ENCODE measurements at regions not wholly inside any gene's neighbourhood (a gene's known extent, or its start where the extent isn't known, plus 50 kb on each side); places are given as distances from the start of the nearest gene placed in this dataset.

- H3K9me3 ChIP-seq (replicated peaks; ENCODE audit: insufficient read depth, low read length) = no peaks in the 10 kb centered on the region
- H3K4me3 ChIP-seq (ENCODE audit: low read length) = no peak overlapping the region
- no peaks in the 10 kb centered on the region for H3K9me2 ChIP-seq (replicated peaks; ENCODE audit: insufficient read depth, low read length)
- H3K36me3 ChIP-seq (replicated peaks; ENCODE audit: insufficient read depth, low read length) = no peaks in the 10 kb centered on the region
- H3K9ac ChIP-seq (ENCODE audit: low read length) = no peak overlapping the region
- peak; percentile 16 for DNase-seq
- H3K79me2 ChIP-seq (ENCODE audit: low read length) = no peaks in the 10 kb centered on the region
- no peaks in the 10 kb centered on the region for H3F3A ChIP-seq (ENCODE audit: insufficient read depth, low read length)
- H2AFZ ChIP-seq (ENCODE audit: low read length) = no peak overlapping the region
- H3K27me3 ChIP-seq (replicated peaks; ENCODE audit: insufficient read depth, low read length) = no peaks in the 10 kb centered on the region
- no peak overlapping the region for H3K4me2 ChIP-seq (ENCODE audit: low read depth, low read length)
- H4K20me1 ChIP-seq (ENCODE audit: insufficient read depth, low read length) = no peaks in the 10 kb centered on the region
- no peak for TF ChIP-seq EZH2 (optimal IDR thresholded peaks at IDR 0.05; ENCODE audit: low read depth, low read length)
- no peaks in the 10 kb centered on the region for H3K4me1 ChIP-seq (ENCODE audit: low read length)
- H3K27ac ChIP-seq (ENCODE audit: low read length) = no peak overlapping the region
These were observed 1655.5 kb upstream of the AGA start for GRCh38 chr4:179097741-179098140.

- Histone ChIP-seq H3K4me1 (ENCODE audit: low read length) (no peaks in the 10 kb centered on the region), H2AFZ (ENCODE audit: low read length) (no peak overlapping the region), H3K27ac (ENCODE audit: low read length) (no peak overlapping the region), H3F3A (ENCODE audit: insufficient read depth, low read length) (no peaks in the 10 kb centered on the region), H3K9me3 (replicated peaks; ENCODE audit: insufficient read depth, low read length) (no peaks in the 10 kb centered on the region), H3K4me2 (ENCODE audit: low read depth, low read length) (no peak overlapping the region), H3K27me3 (replicated peaks; ENCODE audit: insufficient read depth, low read length) (no peaks in the 10 kb centered on the region), H3K36me3 (replicated peaks; ENCODE audit: insufficient read depth, low read length) (no peaks in the 10 kb centered on the region), H3K4me3 (ENCODE audit: low read length) (no peak overlapping the region), H3K9ac (ENCODE audit: low read length) (no peak overlapping the region), H4K20me1 (ENCODE audit: insufficient read depth, low read length) (no peaks in the 10 kb centered on the region), H3K9me2 (replicated peaks; ENCODE audit: insufficient read depth, low read length) (no peaks in the 10 kb centered on the region), H3K79me2 (ENCODE audit: low read length) (no peaks in the 10 kb centered on the region)
- TF ChIP-seq EZH2phosphoT487 (IDR thresholded peaks at IDR 0.05; ENCODE audit: low read length) (no peak), EZH2 (optimal IDR thresholded peaks at IDR 0.05; ENCODE audit: low read depth, low read length) (no peak), CTCF (IDR thresholded peaks at IDR 0.05; ENCODE audit: low read length) (no peak)
- no peak for DNase-seq
These were observed 1668.1 kb upstream of the AGA start for GRCh38 chr4:179110356-179110755.

GRCh38 chr4:179110816-179111215 lies 1668.6 kb upstream of the AGA start:
- no peak overlapping the region for H3K9ac ChIP-seq (ENCODE audit: low read length)
- TF ChIP-seq CTCF (IDR thresholded peaks at IDR 0.05; ENCODE audit: low read length) (no peak), EZH2 (optimal IDR thresholded peaks at IDR 0.05; ENCODE audit: low read depth, low read length) (no peak), EZH2phosphoT487 (IDR thresholded peaks at IDR 0.05; ENCODE audit: low read length) (no peak)
- H3K4me2 ChIP-seq (ENCODE audit: low read depth, low read length) = no peak overlapping the region
- no peaks in the 10 kb centered on the region for H4K20me1 ChIP-seq (ENCODE audit: insufficient read depth, low read length)
- no peak for DNase-seq
- H3K9me2 ChIP-seq (replicated peaks; ENCODE audit: insufficient read depth, low read length) = no peaks in the 10 kb centered on the region
- no peak overlapping the region for H3K4me3 ChIP-seq (ENCODE audit: low read length)
- no peaks in the 10 kb centered on the region for H3K4me1 ChIP-seq (ENCODE audit: low read length)
- no peaks in the 10 kb centered on the region for H3F3A ChIP-seq (ENCODE audit: insufficient read depth, low read length)
- H3K9me3 ChIP-seq (replicated peaks; ENCODE audit: insufficient read depth, low read length) = no peaks in the 10 kb centered on the region
- H2AFZ ChIP-seq (ENCODE audit: low read length) = no peak overlapping the region
- H3K27ac ChIP-seq (ENCODE audit: low read length) = no peak overlapping the region
- no peaks in the 10 kb centered on the region for H3K36me3 ChIP-seq (replicated peaks; ENCODE audit: insufficient read depth, low read length)
- H3K27me3 ChIP-seq (replicated peaks; ENCODE audit: insufficient read depth, low read length) = no peaks in the 10 kb centered on the region
- no peaks in the 10 kb centered on the region for H3K79me2 ChIP-seq (ENCODE audit: low read length)

- DNase-seq = no peak
- H3F3A ChIP-seq (ENCODE audit: insufficient read depth, low read length) = no peaks in the 10 kb centered on the region
- no peak overlapping the region for H3K9ac ChIP-seq (ENCODE audit: low read length)
- no peak overlapping the region for H3K4me2 ChIP-seq (ENCODE audit: low read depth, low read length)
- no peak overlapping the region for H2AFZ ChIP-seq (ENCODE audit: low read length)
- H3K27ac ChIP-seq (ENCODE audit: low read length) = no peak overlapping the region
- no peaks in the 10 kb centered on the region for H4K20me1 ChIP-seq (ENCODE audit: insufficient read depth, low read length)
- H3K9me3 ChIP-seq (replicated peaks; ENCODE audit: insufficient read depth, low read length) = no peaks in the 10 kb centered on the region
- no peak overlapping the region for H3K4me3 ChIP-seq (ENCODE audit: low read length)
- no peaks in the 10 kb centered on the region for H3K4me1 ChIP-seq (ENCODE audit: low read length)
- H3K36me3 ChIP-seq (replicated peaks; ENCODE audit: insufficient read depth, low read length) = no peaks in the 10 kb centered on the region
- no peak for TF ChIP-seq EZH2 (optimal IDR thresholded peaks at IDR 0.05; ENCODE audit: low read depth, low read length)
- no peaks in the 10 kb centered on the region for H3K79me2 ChIP-seq (ENCODE audit: low read length)
- H3K9me2 ChIP-seq (replicated peaks; ENCODE audit: insufficient read depth, low read length) = no peaks in the 10 kb centered on the region
- no peaks in the 10 kb centered on the region for H3K27me3 ChIP-seq (replicated peaks; ENCODE audit: insufficient read depth, low read length)
These were observed 1670.4 kb upstream of the AGA start for GRCh38 chr4:179112441-179113170.

All from MM.1S (cell line).